HG03520 (cell line): ENCODE measurements at regions not wholly inside any gene's neighbourhood (a gene's known extent, or its start where the extent isn't known, plus 50 kb on each side); places are given as distances from the start of the nearest gene placed in this dataset.

Experiments used
- ATAC-seq: cut with Tn5 transposase; IDR thresholded peaks from one replicate; pipeline ENCODE4 v1.9.1; 2021; ENCODE audit warnings: mild to moderate bottlenecking, moderate library complexity; ENCODE audit not compliant: unreplicated experiment

- no peak for ATAC-seq
These were observed 123.5 kb downstream of the MBD2 start for GRCh38 chr18:54100920-54101470.

GRCh38 chr18:54100466-54100865 is 124.0 kb downstream of the MBD2 start:
- ATAC-seq = no peak

- no peak for ATAC-seq
These were observed 130.0 kb downstream of the MBD2 start for GRCh38 chr18:54094474-54094873.

- no peak for ATAC-seq
These were observed 133.6 kb downstream of the MBD2 start for GRCh38 chr18:54090856-54091255.

GRCh38 chr18:54089749-54090459 is 134.6 kb downstream of the MBD2 start:
- ATAC-seq = no peak

GRCh38 chr18:54086863-54087262 is 137.6 kb downstream of the MBD2 start:
- ATAC-seq = no peak

GRCh38 chr18:54086046-54086802 is 138.2 kb downstream of the MBD2 start:
- peak; percentile 68 for ATAC-seq

- ATAC-seq = no peak
These were observed 143.6 kb downstream of the MBD2 start for GRCh38 chr18:54080858-54081257.

GRCh38 chr18:54076166-54076565 is 148.3 kb downstream of the MBD2 start:
- ATAC-seq = no peak

- ATAC-seq = no peak
These were observed 148.8 kb downstream of the MBD2 start for GRCh38 chr18:54075689-54076088.

GRCh38 chr18:54069729-54070128 is 154.7 kb downstream of the MBD2 start:
- no peak for ATAC-seq

GRCh38 chr18:54060343-54061005 is 164.0 kb downstream of the MBD2 start:
- ATAC-seq = no peak

GRCh38 chr18:54052732-54053429 is 171.6 kb downstream of the MBD2 start:
- no peak for ATAC-seq

GRCh38 chr18:54052259-54052658 is 172.2 kb downstream of the MBD2 start:
- no peak for ATAC-seq

GRCh38 chr18:54043484-54044251 is 180.8 kb downstream of the MBD2 start:
- no peak for ATAC-seq

GRCh38 chr18:54035927-54036326 is 188.5 kb downstream of the MBD2 start:
- ATAC-seq = no peak

- no peak for ATAC-seq
These were observed 191.4 kb downstream of the MBD2 start for GRCh38 chr18:54033052-54033451.

- ATAC-seq = no peak
These were observed 192.1 kb downstream of the MBD2 start for GRCh38 chr18:54032412-54032811.

- no peak for ATAC-seq
These were observed 193.2 kb downstream of the MBD2 start for GRCh38 chr18:54031243-54031642.

GRCh38 chr18:54030434-54030833 is 194.0 kb downstream of the MBD2 start:
- ATAC-seq = no peak
